Effector memory CD8-positive, alpha-beta T cell (primary cell): ENCODE measurements at regions not wholly inside any gene's neighbourhood (a gene's known extent, or its start where the extent isn't known, plus 50 kb on each side); places are given as distances from the start of the nearest gene placed in this dataset.

Experiments used
- ATAC-seq: fragments of 150-1000 bp; cut with Tn5 transposase; replicated peaks from 2 replicates; pipeline ENCODE4 v1.10.0; 2021; ENCODE audit warnings: mild to moderate bottlenecking, moderate library complexity
- DNase-seq, 3 experiments: peaks; one replicate each; pipeline ENCODE4 v3.0.0; 2021
- H3K27ac Mint-ChIP-seq, 2 donors: one replicate each; pipeline ENCODE4 v1.8.0; 2022; ENCODE audit warnings: mild to moderate bottlenecking in 2 of 2, mixed read lengths in 2 of 2, moderate library complexity in 2 of 2
- H3K27me3 Mint-ChIP-seq, 2 donors: one replicate each; pipeline ENCODE4 v1.8.0; 2022; ENCODE audit warnings: mixed read lengths in 2 of 2
- H3K36me3 Mint-ChIP-seq: one replicate; pipeline ENCODE4 v1.8.0; 2022; ENCODE audit warnings: mild to moderate bottlenecking, moderate library complexity, mixed read lengths; ENCODE audit not compliant: insufficient read depth
- H3K4me1 Mint-ChIP-seq, 2 donors: one replicate each; pipeline ENCODE4 v1.8.0; 2022; ENCODE audit warnings: low read depth in 2 of 2, mixed read lengths in 2 of 2
- H3K4me3 Mint-ChIP-seq, 2 donors: one replicate each; pipeline ENCODE4 v1.8.0; 2022; ENCODE audit warnings: mild to moderate bottlenecking in 2 of 2, mixed read lengths in 2 of 2, moderate library complexity in 2 of 2
- H3K9me3 Mint-ChIP-seq, 2 donors: one replicate each; pipeline ENCODE4 v1.8.0; 2022; ENCODE audit warnings: mixed read lengths in 2 of 2

DNA sequence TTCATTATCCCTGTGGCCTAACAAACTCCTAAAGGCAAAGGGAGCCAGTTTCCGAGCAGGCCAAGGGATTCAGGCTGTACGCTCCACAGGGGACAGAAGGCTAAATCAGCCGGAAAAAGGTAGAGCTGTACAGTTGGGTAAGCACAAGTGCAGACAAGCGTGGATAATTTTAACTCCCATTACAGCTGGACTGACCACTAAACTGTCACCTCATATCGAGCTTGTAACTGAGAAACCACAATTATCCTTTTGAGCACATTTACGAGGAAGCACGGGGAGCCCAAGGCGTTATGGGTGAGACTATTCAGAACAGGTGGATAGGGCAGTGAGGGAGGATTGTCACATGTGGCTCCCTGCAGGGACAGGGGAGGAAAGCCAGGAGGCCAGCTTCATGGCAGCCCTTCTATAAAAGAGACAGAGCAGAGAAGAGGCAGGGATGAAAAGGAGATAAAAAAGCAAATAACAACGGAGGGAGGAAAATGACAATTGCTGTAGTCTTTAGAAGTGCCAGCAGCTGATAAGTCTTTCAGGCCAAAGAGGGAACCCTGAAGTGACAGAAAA, 288.0 kb downstream of the FGFR2 start:
- Mint-ChIP-seq H3K9me3 (no peaks in the 10 kb centered on the region), H3K27ac (no peak overlapping the region), H3K4me3 (no peak overlapping the region), H3K4me1 (no peaks in the 10 kb centered on the region), H3K27me3 (peaks cover 0 to 6% of the 10 kb centered on the region in 2 donors), H3K36me3 (no peaks in the 10 kb centered on the region)
- ATAC-seq (no peak), DNase-seq (no peak)

GRCh38 chr10:121311812-121312443, 286.3 kb downstream of the FGFR2 start:
- H3K4me1 Mint-ChIP-seq: no peaks in the 10 kb centered on the region
- no peaks in the 10 kb centered on the region for H3K9me3 Mint-ChIP-seq
- ATAC-seq (no peak), DNase-seq (no peak)
- H3K27me3 Mint-ChIP-seq: peaks cover 0 to 6% of the 10 kb centered on the region in 2 donors
- H3K27ac Mint-ChIP-seq: no peak overlapping the region
- no peaks in the 10 kb centered on the region for H3K36me3 Mint-ChIP-seq
- H3K4me3 Mint-ChIP-seq: no peak overlapping the region

GRCh38 chr10:121312587-121312986, 285.7 kb downstream of the FGFR2 start:
- Mint-ChIP-seq H3K27me3 (no peaks in the 10 kb centered on the region), H3K36me3 (no peaks in the 10 kb centered on the region)

DNA sequence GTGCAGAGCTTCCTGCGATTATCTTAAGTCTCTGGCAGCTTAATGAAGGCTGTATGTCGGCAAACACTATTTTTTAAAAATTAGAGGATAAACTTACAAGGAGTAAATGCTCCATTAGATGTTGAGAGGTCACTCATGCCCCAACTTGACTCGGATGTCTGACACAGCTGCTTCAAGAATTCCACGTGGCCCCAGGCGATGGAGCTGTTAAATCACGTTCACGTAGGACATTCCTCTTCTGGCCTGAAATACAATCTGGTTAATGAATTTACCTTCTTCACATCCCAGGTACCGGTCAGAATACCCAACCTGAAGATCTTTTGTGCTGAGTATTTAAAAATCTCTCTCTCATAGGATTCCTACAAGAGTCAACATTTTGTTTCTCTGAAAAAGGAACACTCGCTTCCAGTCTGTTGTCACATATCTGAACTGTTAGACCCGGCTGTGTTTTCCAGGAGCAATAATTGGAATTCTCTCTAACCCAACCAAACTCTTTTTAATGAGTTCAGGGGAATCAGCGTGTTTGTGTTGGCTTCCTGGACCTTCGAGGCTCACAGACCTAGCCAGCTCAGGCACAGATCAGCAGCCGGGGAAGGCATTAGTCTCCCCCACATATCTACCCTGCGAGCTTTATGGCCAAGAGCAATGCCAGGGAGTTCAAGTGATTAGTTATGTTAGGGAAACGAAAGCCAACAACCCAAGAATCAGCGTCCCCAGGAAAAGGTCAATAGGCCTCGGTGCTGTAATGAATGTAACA, 284.9 kb downstream of the FGFR2 start:
- DNase-seq: no peak
- ATAC-seq: no peak
- Mint-ChIP-seq H3K27ac (no peak overlapping the region), H3K27me3 (no peaks in the 10 kb centered on the region), H3K4me3 (no peak overlapping the region), H3K36me3 (no peaks in the 10 kb centered on the region), H3K4me1 (no peaks in the 10 kb centered on the region), H3K9me3 (no peaks in the 10 kb centered on the region)

More at GRCh38 chr10:121312587-121312986, 285.7 kb downstream of the FGFR2 start:
- no peaks in the 10 kb centered on the region for H3K4me1 Mint-ChIP-seq
- DNase-seq (no peak), ATAC-seq (no peak)
- H3K4me3 Mint-ChIP-seq: no peak overlapping the region
- no peak overlapping the region for H3K27ac Mint-ChIP-seq
- H3K9me3 Mint-ChIP-seq: no peaks in the 10 kb centered on the region

- Mint-ChIP-seq H3K36me3 (no peaks in the 10 kb centered on the region), H3K4me1 (no peaks in the 10 kb centered on the region), H3K27ac (no peak overlapping the region), H3K9me3 (no peaks in the 10 kb centered on the region), H3K4me3 (no peak overlapping the region), H3K27me3 (no peaks in the 10 kb centered on the region)
- no peak for DNase-seq
- no peak for ATAC-seq
These were observed 281.8 kb downstream of the FGFR2 start for GRCh38 chr10:121316432-121316831.

GRCh38 chr10:121317374-121317773, 280.9 kb downstream of the FGFR2 start:
- Mint-ChIP-seq H3K4me3 (no peak overlapping the region), H3K4me1 (no peaks in the 10 kb centered on the region), H3K27me3 (peaks cover 0 to 1% of the 10 kb centered on the region in 2 donors), H3K36me3 (no peaks in the 10 kb centered on the region), H3K9me3 (no peaks in the 10 kb centered on the region), H3K27ac (no peak overlapping the region)
- no peak for ATAC-seq
- no peak for DNase-seq

GRCh38 chr10:121322046-121322445, 276.2 kb downstream of the FGFR2 start:
- DNase-seq (no peak), ATAC-seq (no peak)
- no peaks in the 10 kb centered on the region for H3K9me3 Mint-ChIP-seq
- H3K27ac Mint-ChIP-seq: no peak overlapping the region
- no peak overlapping the region for H3K4me3 Mint-ChIP-seq
- no peaks in the 10 kb centered on the region for H3K36me3 Mint-ChIP-seq
- no peaks in the 10 kb centered on the region for H3K4me1 Mint-ChIP-seq
- H3K27me3 Mint-ChIP-seq: peaks cover 0 to 10% of the 10 kb centered on the region in 2 donors

GRCh38 chr10:121322776-121323175, 275.5 kb downstream of the FGFR2 start:
- Mint-ChIP-seq H3K36me3 (no peaks in the 10 kb centered on the region), H3K4me1 (no peaks in the 10 kb centered on the region), H3K27me3 (peaks cover 0 to 10% of the 10 kb centered on the region in 2 donors), H3K4me3 (no peak overlapping the region), H3K9me3 (no peaks in the 10 kb centered on the region), H3K27ac (no peak overlapping the region)
- DNase-seq (no peak), ATAC-seq (no peak)

DNA sequence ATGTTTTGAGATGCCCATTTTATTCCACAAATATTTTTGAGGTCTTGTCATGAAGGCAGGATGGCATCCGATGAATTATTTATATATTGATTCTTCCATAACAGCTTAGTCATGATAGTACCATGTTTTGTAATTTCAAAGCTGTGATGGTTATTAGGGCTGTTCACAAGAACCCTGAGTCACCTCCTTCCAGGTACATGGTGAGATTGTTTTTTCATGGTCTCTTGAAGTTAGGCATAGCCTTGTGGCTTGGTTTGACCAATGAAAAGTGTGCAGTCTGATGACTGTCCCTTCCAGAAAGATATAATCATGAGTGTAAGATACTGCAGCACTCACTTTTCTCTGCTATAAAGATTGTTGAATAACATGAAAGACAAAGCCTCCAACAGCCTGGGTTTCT, 274.8 kb downstream of the FGFR2 start:
- DNase-seq: no peak
- no peak overlapping the region for H3K27ac Mint-ChIP-seq
- peaks cover 0 to 10% of the 10 kb centered on the region in 2 donors for H3K27me3 Mint-ChIP-seq
- H3K9me3 Mint-ChIP-seq: no peaks in the 10 kb centered on the region
- no peaks in the 10 kb centered on the region for H3K4me1 Mint-ChIP-seq
- ATAC-seq: no peak
- H3K36me3 Mint-ChIP-seq: no peaks in the 10 kb centered on the region
- no peak overlapping the region for H3K4me3 Mint-ChIP-seq

DNA sequence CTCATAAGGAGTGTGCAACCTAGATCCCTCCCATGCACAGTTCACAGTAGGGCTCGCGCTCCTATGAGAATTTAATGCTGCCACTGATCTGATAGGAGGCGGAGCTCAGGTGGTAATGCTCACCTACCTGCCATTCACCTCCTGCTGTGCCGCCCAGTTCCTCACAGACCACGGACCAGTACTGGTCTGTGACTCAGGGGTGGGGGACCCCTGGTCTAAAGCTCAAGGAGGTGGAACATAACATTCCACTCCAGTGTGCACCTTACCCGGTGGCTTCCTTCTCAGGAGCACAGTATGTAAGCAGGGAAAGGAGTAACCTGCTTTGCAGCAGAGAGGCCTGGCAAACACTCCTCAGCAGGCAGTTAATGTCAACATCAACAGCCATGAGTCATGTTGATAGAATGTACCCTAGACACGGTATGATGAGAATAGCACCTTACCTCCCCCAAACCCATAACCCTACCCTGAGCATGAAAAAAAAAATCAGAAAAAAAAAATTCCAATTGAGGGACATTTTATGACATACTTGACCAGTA, 273.5 kb downstream of the FGFR2 start:
- no peak overlapping the region for H3K27ac Mint-ChIP-seq
- ATAC-seq (no peak), DNase-seq (no peak)
- no peak overlapping the region for H3K4me3 Mint-ChIP-seq
- no peaks in the 10 kb centered on the region for H3K4me1 Mint-ChIP-seq
- no peaks in the 10 kb centered on the region for H3K36me3 Mint-ChIP-seq
- no peaks in the 10 kb centered on the region for H3K9me3 Mint-ChIP-seq
- H3K27me3 Mint-ChIP-seq: peaks cover 0 to 10% of the 10 kb centered on the region in 2 donors

- Mint-ChIP-seq H3K9me3 (no peaks in the 10 kb centered on the region), H3K27ac (no peak overlapping the region), H3K4me3 (no peak overlapping the region), H3K36me3 (no peaks in the 10 kb centered on the region), H3K27me3 (peaks cover 0 to 10% of the 10 kb centered on the region in 2 donors), H3K4me1 (no peaks in the 10 kb centered on the region)
- no peak for DNase-seq
- ATAC-seq: no peak
These were observed 272.6 kb downstream of the FGFR2 start for GRCh38 chr10:121325490-121326231.

- Mint-ChIP-seq H3K27me3 (peaks cover 0 to 10% of the 10 kb centered on the region in 2 donors), H3K4me3 (no peak overlapping the region), H3K36me3 (no peaks in the 10 kb centered on the region), H3K9me3 (no peaks in the 10 kb centered on the region), H3K4me1 (no peaks in the 10 kb centered on the region), H3K27ac (no peak overlapping the region)
- ATAC-seq (no peak), DNase-seq (no peak)
These were observed 271.3 kb downstream of the FGFR2 start for GRCh38 chr10:121326905-121327304.

GRCh38 chr10:121327727-121328126, 270.5 kb downstream of the FGFR2 start:
- Mint-ChIP-seq H3K4me1 (no peaks in the 10 kb centered on the region), H3K27ac (no peak overlapping the region), H3K36me3 (no peaks in the 10 kb centered on the region), H3K4me3 (no peak overlapping the region), H3K27me3 (peaks cover 0 to 5% of the 10 kb centered on the region in 2 donors), H3K9me3 (no peaks in the 10 kb centered on the region)
- ATAC-seq: no peak
- no peak for DNase-seq
